IMR-90 (cell line): ENCODE measurements at regions not wholly inside any gene's neighbourhood (a gene's known extent, or its start where the extent isn't known, plus 50 kb on each side); places are given as distances from the start of the nearest gene placed in this dataset.

Experiments used
- ATAC-seq: fragments of 200-7000 bp; cut with Tn5 transposase; 2 replicates; pipeline ENCODE4 v1.9.1; 2020; ENCODE audit warnings: low read depth, mild to moderate bottlenecking, moderate library complexity
- BruUV-seq: library from RNA; stranded (reverse); fragments of 400-500 nt; replicated peaks from 2 replicates; lab custom pipeline; 2021; lab: Mats Ljungman, UMichigan
- CTCF ChIA-PET: fragments of 300-600 bp; formaldehyde crosslinking; extraction: SDS; loops from one replicate; lab custom pipeline; 2021; ENCODE audit warnings: antibody characterized with exemption; lab: Yijun Ruan, JAX
- POLR2A ChIA-PET: fragments of 300-600 bp; sonication (Branson Sonifier 250); formaldehyde crosslinking; loops from one replicate; lab custom pipeline; 2022; ENCODE audit warnings: antibody characterized with exemption; ENCODE audit not compliant: unreplicated experiment; lab: Charles Lee
- DNase-seq: peaks from one replicate; pipeline ENCODE4 v3.0.0; 2013
- H2AFZ ChIP-seq: replicated peaks from 2 replicates; pipeline ENCODE3; 2013; ENCODE audit warnings: low read length, mild to moderate bottlenecking; ENCODE audit not compliant: poor library complexity
- H2AK5ac ChIP-seq: 2 replicates; pipeline ENCODE4 v1.6.1; 2013; ENCODE audit warnings: low read depth, low read length, inconsistent platforms
- H2AK9ac ChIP-seq: replicated peaks from 2 replicates; pipeline ENCODE3; 2013; ENCODE audit warnings: mild to moderate bottlenecking, low read depth, low read length, moderate library complexity; ENCODE audit not compliant: poor library complexity
- H2BK120ac ChIP-seq: 2 replicates; pipeline ENCODE4 v1.6.1; 2013; ENCODE audit warnings: low read depth, low read length, inconsistent platforms
- H2BK15ac ChIP-seq: 3 replicates; pipeline ENCODE4 v1.6.1; 2013; ENCODE audit warnings: low read depth, low read length, inconsistent platforms
- H2BK20ac ChIP-seq: 2 replicates; pipeline ENCODE4 v1.6.1; 2013; ENCODE audit warnings: low read depth, mild to moderate bottlenecking, inconsistent platforms, low read length, moderate library complexity
- H2BK5ac ChIP-seq: 2 replicates; pipeline ENCODE4 v1.6.1; 2013; ENCODE audit warnings: mild to moderate bottlenecking, low read depth, low read length, inconsistent platforms; ENCODE audit not compliant: poor library complexity, severe bottlenecking
- H3K14ac ChIP-seq: replicated peaks from 2 replicates; pipeline ENCODE4 v1.6.1; 2013; ENCODE audit warnings: low read depth, low read length, inconsistent platforms
- H3K18ac ChIP-seq: 2 replicates; pipeline ENCODE4 v1.6.1; 2013; ENCODE audit warnings: low read depth, low read length, control low read depth
- H3K23ac ChIP-seq: 2 replicates; pipeline ENCODE4 v1.6.1; 2013; ENCODE audit warnings: low read depth, low read length, inconsistent platforms
- H3K27ac ChIP-seq: 2 replicates; pipeline ENCODE4 v1.5.1; 2013; ENCODE audit warnings: mild to moderate bottlenecking, control low read depth, low read length; ENCODE audit not compliant: insufficient read depth
- H3K27me3 ChIP-seq: 2 replicates; pipeline ENCODE4 v1.6.1; 2013; ENCODE audit warnings: low read length; ENCODE audit not compliant: control insufficient read depth, insufficient read depth
- H3K36me3 ChIP-seq: 2 replicates; pipeline ENCODE4 v1.6.1; 2013; ENCODE audit warnings: low read length, mixed read lengths; ENCODE audit not compliant: control insufficient read depth, insufficient read depth
- H3K4ac ChIP-seq: 2 replicates; pipeline ENCODE4 v1.6.1; 2013; ENCODE audit warnings: low read depth, low read length, inconsistent platforms
- H3K4me1 ChIP-seq: 2 replicates; pipeline ENCODE4 v1.6.1; 2013; ENCODE audit warnings: low read length, mixed read lengths; ENCODE audit not compliant: control insufficient read depth, insufficient read depth
- H3K4me2 ChIP-seq: 2 replicates; pipeline ENCODE4 v1.6.1; 2013; ENCODE audit warnings: low read depth, mild to moderate bottlenecking, control low read depth, low read length, moderate library complexity
- H3K4me3 ChIP-seq: 2 replicates; pipeline ENCODE4 v1.5.1; 2013; ENCODE audit warnings: low read depth, mild to moderate bottlenecking, control low read depth, low read length, moderate library complexity; ENCODE audit not compliant: insufficient read depth
- H3K56ac ChIP-seq: 2 replicates; pipeline ENCODE4 v1.6.1; 2013; ENCODE audit warnings: low read length, inconsistent platforms; ENCODE audit not compliant: insufficient read depth; ENCODE audit errors: extremely low read depth
- H3K79me1 ChIP-seq, 2 experiments: 2 replicates each; pipeline ENCODE4 v1.6.1; 2013; ENCODE audit warnings: low read length in 2 of 2, inconsistent platforms in 1 of 2, low read depth in 1 of 2
- H3K9ac ChIP-seq: 2 replicates; pipeline ENCODE4 v1.6.1; 2013; ENCODE audit warnings: low read depth, low read length, control low read depth
- H3K9me1 ChIP-seq: 2 replicates; pipeline ENCODE4 v1.6.1; 2013; ENCODE audit warnings: low read length, inconsistent platforms; ENCODE audit not compliant: insufficient read depth
- H3K9me3 ChIP-seq: 2 replicates; pipeline ENCODE4 v1.6.1; 2013; ENCODE audit warnings: low read length; ENCODE audit not compliant: control insufficient read depth, insufficient read depth
- H4K20me1 ChIP-seq: 2 replicates; pipeline ENCODE4 v1.6.1; 2013; ENCODE audit warnings: low read length, inconsistent platforms; ENCODE audit not compliant: insufficient read depth
- H4K5ac ChIP-seq: 2 replicates; pipeline ENCODE4 v1.6.1; 2013; ENCODE audit warnings: mild to moderate bottlenecking, low read depth, low read length, control low read depth
- H4K8ac ChIP-seq, 2 experiments: 2 replicates each; pipeline ENCODE4 v1.6.1; 2013; ENCODE audit warnings: low read depth in 2 of 2, low read length in 2 of 2, control low read depth in 1 of 2, inconsistent platforms in 1 of 2
- H4K91ac ChIP-seq: 2 replicates; pipeline ENCODE4 v1.6.1; 2013; ENCODE audit warnings: low read depth, low read length, inconsistent platforms; ENCODE audit not compliant: insufficient read depth
- BHLHE40 ChIP-seq: fragments of 150-350 bp; IDR thresholded peaks from 2 replicates; pipeline ENCODE4 v1.6.1; 2016; ENCODE audit warnings: mild to moderate bottlenecking, low read depth, low read length
- CEBPB ChIP-seq: IDR thresholded peaks from 2 replicates; pipeline ENCODE4 v1.6.1; 2012; ENCODE audit warnings: low read depth, low read length, improper control_type of control experiment
- CHD1 ChIP-seq: IDR thresholded peaks from 2 replicates; pipeline ENCODE4 v1.6.1; 2012; ENCODE audit warnings: low read depth, low read length, improper control_type of control experiment
- FOS ChIP-seq: fragments of 150-350 bp; IDR thresholded peaks from 2 replicates; pipeline ENCODE4 v1.6.1; 2016; ENCODE audit warnings: low read depth, low read length
- MAFK ChIP-seq: IDR thresholded peaks from 2 replicates; pipeline ENCODE4 v1.6.1; 2012; ENCODE audit warnings: low read depth, low read length, improper control_type of control experiment
- MAZ ChIP-seq: IDR thresholded peaks from 2 replicates; pipeline ENCODE4 v1.6.1; 2012; ENCODE audit warnings: low read depth, mild to moderate bottlenecking, low read length, improper control_type of control experiment, moderate library complexity, borderline replicate concordance
- MXI1 ChIP-seq: IDR thresholded peaks from 2 replicates; pipeline ENCODE4 v1.6.1; 2012; ENCODE audit warnings: low read depth, mild to moderate bottlenecking, low read length, moderate library complexity, borderline replicate concordance
- NFE2L2 ChIP-seq: fragments of 150-350 bp; IDR thresholded peaks from 2 replicates; pipeline ENCODE4 v1.6.1; 2016; ENCODE audit warnings: low read depth, mild to moderate bottlenecking, low read length
- POLR2A ChIP-seq: IDR thresholded peaks from 2 replicates; pipeline ENCODE4 v1.6.1; 2012; ENCODE audit warnings: mild to moderate bottlenecking, low read depth, low read length
- RAD21 ChIP-seq: IDR thresholded peaks from 2 replicates; pipeline ENCODE4 v1.6.1; 2012; ENCODE audit warnings: low read length, improper control_type of control experiment
- RCOR1 ChIP-seq: IDR thresholded peaks from 2 replicates; pipeline ENCODE4 v1.6.1; 2012; ENCODE audit warnings: mild to moderate bottlenecking, low read length, improper control_type of control experiment; ENCODE audit not compliant: insufficient replicate concordance
- RFX5 ChIP-seq: IDR thresholded peaks from 2 replicates; pipeline ENCODE4 v1.8.0; 2012; ENCODE audit warnings: low read depth, mild to moderate bottlenecking, low read length, moderate library complexity
- SMC3 ChIP-seq: fragments of 150-350 bp; IDR thresholded peaks from 2 replicates; pipeline ENCODE4 v1.6.1; 2016; ENCODE audit warnings: low read depth, mild to moderate bottlenecking, antibody characterized with exemption, low read length, moderate library complexity
- WGBS, 2 experiments: methylation state at CpG; one replicate each; pipeline versions ENCODE4 v1.1.5 to v1.1.7; 2013; ENCODE audit warnings: missing lambda C conversion rate in 2 of 2; ENCODE audit not compliant: insufficient read length in 1 of 2; ENCODE audit errors: extremely low coverage in 2 of 2; 5-methylcytosine and 5-hydroxymethylcytosine counted together
- dilution Hi-C: fragments of 300-500 bp; cut with HindIII; formaldehyde crosslinking; loops from one replicate; pipeline ENCODE4 v1.14.3; 2018; ENCODE audit warnings: low sequenced_read_pairs; ENCODE audit not compliant: unreplicated experiment
- in situ Hi-C: fragments of 300-500 bp; cut with MboI; formaldehyde crosslinking; loops from 3 replicates; pipeline ENCODE4 v1.14.3; 2019; ENCODE audit warnings: low sequenced_read_pairs, inconsistent platforms, mixed read lengths
- intact Hi-C: fragments of 100-400 bp; cut with micrococcal nuclease; formaldehyde crosslinking; loops from 2 replicates; pipeline ENCODE4 v1.10.0; 2022
- TF ChIP-seq, protein P1 (sequence below): fragments of 150-350 bp; IDR thresholded peaks from 2 replicates; pipeline ENCODE4 v1.6.1; 2016; ENCODE audit warnings: low read depth, mild to moderate bottlenecking, low read length, moderate library complexity, borderline replicate concordance
- TF ChIP-seq, protein P2 (sequence below): conservative IDR thresholded peaks from 2 replicates; pipeline ENCODE4 v1.5.1; 2012; ENCODE audit warnings: mild to moderate bottlenecking, low read depth, low read length, improper control_type of control experiment
- TF ChIP-seq, protein P3 (sequence below): fragments of 150-350 bp; IDR thresholded peaks from 2 replicates; pipeline ENCODE4 v1.6.1; 2017; ENCODE audit warnings: mild to moderate bottlenecking, antibody characterized with exemption, low read length, low read depth

GRCh38 chr12:115680967-115681366 lies 596.5 kb downstream of the MED13L start:
- no peaks in the 10 kb centered on the region for H3K9me3 ChIP-seq
- TF ChIP-seq, protein P1, sequence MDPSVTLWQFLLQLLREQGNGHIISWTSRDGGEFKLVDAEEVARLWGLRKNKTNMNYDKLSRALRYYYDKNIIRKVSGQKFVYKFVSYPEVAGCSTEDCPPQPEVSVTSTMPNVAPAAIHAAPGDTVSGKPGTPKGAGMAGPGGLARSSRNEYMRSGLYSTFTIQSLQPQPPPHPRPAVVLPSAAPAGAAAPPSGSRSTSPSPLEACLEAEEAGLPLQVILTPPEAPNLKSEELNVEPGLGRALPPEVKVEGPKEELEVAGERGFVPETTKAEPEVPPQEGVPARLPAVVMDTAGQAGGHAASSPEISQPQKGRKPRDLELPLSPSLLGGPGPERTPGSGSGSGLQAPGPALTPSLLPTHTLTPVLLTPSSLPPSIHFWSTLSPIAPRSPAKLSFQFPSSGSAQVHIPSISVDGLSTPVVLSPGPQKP: no peak
- TF ChIP-seq, protein P2, sequence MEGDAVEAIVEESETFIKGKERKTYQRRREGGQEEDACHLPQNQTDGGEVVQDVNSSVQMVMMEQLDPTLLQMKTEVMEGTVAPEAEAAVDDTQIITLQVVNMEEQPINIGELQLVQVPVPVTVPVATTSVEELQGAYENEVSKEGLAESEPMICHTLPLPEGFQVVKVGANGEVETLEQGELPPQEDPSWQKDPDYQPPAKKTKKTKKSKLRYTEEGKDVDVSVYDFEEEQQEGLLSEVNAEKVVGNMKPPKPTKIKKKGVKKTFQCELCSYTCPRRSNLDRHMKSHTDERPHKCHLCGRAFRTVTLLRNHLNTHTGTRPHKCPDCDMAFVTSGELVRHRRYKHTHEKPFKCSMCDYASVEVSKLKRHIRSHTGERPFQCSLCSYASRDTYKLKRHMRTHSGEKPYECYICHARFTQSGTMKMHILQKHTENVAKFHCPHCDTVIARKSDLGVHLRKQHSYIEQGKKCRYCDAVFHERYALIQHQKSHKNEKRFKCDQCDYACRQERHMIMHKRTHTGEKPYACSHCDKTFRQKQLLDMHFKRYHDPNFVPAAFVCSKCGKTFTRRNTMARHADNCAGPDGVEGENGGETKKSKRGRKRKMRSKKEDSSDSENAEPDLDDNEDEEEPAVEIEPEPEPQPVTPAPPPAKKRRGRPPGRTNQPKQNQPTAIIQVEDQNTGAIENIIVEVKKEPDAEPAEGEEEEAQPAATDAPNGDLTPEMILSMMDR: no peak
- no peak for TF ChIP-seq RCOR1
- TF ChIP-seq FOS: no peak
- no peak for TF ChIP-seq POLR2A
- TF ChIP-seq MAFK: no peak
- TF ChIP-seq SMC3: no peak
- no peak for TF ChIP-seq MAZ
- no peak for TF ChIP-seq CHD1
- TF ChIP-seq MXI1: no peak
- no peak for TF ChIP-seq RAD21
- no peak for TF ChIP-seq RFX5
- no peak for TF ChIP-seq NFE2L2
- no peak for TF ChIP-seq BHLHE40
- no peak for TF ChIP-seq CEBPB
- TF ChIP-seq, protein P3, sequence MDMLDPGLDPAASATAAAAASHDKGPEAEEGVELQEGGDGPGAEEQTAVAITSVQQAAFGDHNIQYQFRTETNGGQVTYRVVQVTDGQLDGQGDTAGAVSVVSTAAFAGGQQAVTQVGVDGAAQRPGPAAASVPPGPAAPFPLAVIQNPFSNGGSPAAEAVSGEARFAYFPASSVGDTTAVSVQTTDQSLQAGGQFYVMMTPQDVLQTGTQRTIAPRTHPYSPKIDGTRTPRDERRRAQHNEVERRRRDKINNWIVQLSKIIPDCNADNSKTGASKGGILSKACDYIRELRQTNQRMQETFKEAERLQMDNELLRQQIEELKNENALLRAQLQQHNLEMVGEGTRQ: no peak
- no peak overlapping the region for H2BK5ac ChIP-seq
- in situ Hi-C loops: no loop called here
- ChIA-PET POLR2A (no interaction called here), CTCF (interaction anchor here (0.7 to 1.2 kb wide), 2 partner anchors 10 to 11 kb away, joined by 3 read pairs; no protein-coding TSS in a partner anchor)
- H3K79me1 ChIP-seq: no peaks in the 10 kb centered on the region
- no peak overlapping the region for H3K4me3 ChIP-seq
- H3K9me1 ChIP-seq: no peaks in the 10 kb centered on the region
- ATAC-seq (no peak), DNase-seq (no peak)
- H4K20me1 ChIP-seq: no peaks in the 10 kb centered on the region
- no peak overlapping the region for H3K23ac ChIP-seq
- intact Hi-C loops: loop anchor here (1.0 kb wide), 1 partner anchor 39 kb away; no protein-coding TSS in a partner anchor
- H3K27me3 ChIP-seq: peaks cover 5% of the 10 kb centered on the region
- no peak overlapping the region for H3K27ac ChIP-seq
- H4K91ac ChIP-seq: no peak overlapping the region
- no peaks in the 10 kb centered on the region for H3K4me1 ChIP-seq
- H2AK5ac ChIP-seq: no peak overlapping the region
- no peaks in the 10 kb centered on the region for H3K36me3 ChIP-seq
- no TSS peak for BruUV-seq
- no peak overlapping the region for H4K8ac ChIP-seq
- H3K14ac ChIP-seq: no peak overlapping the region
- dilution Hi-C loops: no loop called here
- H3K18ac ChIP-seq: no peak overlapping the region
- no CpG with 5 or more reads among the region's 1 CpG for WGBS, 2 experiments
- no peak overlapping the region for H2AFZ ChIP-seq
- H2BK15ac ChIP-seq: no peak overlapping the region
- H3K4me2 ChIP-seq: no peak overlapping the region
- no peak overlapping the region for H4K5ac ChIP-seq
- H3K9ac ChIP-seq: no peak overlapping the region
- no peak overlapping the region for H3K56ac ChIP-seq
- no peak overlapping the region for H3K4ac ChIP-seq
- no peak overlapping the region for H2BK120ac ChIP-seq
- no peak overlapping the region for H2BK20ac ChIP-seq
- H2AK9ac ChIP-seq: no peak overlapping the region
